ENCODE measurements at regions not wholly inside any gene's neighbourhood (a gene's known extent, or its start where the extent isn't known, plus 50 kb on each side); places are given as distances from the start of the nearest gene placed in this dataset.

- ChIA-PET POLR2A (no interaction called here), CTCF (no interaction called here)
- no peak for TF ChIP-seq MYC (IDR thresholded peaks at IDR 0.05; ENCODE audit: low read depth, low read length)
- no peak for TF ChIP-seq CTCF (IDR thresholded peaks at IDR 0.05; ENCODE audit: extremely low read depth in 1 of 2, insufficient read depth in 1 of 2, low read depth in 1 of 2, low read length in 2 of 2)
- no peak for TF ChIP-seq POLR2AphosphoS5 (IDR thresholded peaks at IDR 0.05; ENCODE audit: insufficient read depth, low read depth, low read length)
- no peak for TF ChIP-seq FOS (IDR thresholded peaks at IDR 0.05; ENCODE audit: borderline replicate concordance, insufficient read depth, low read length)
- no peak for TF ChIP-seq JUN (IDR thresholded peaks at IDR 0.05; ENCODE audit: borderline replicate concordance, insufficient read depth, insufficient read length, low read depth)
- TF ChIP-seq POLR2A (IDR thresholded peaks at IDR 0.05; ENCODE audit: low read depth, low read length): no peak
- no peak for TF ChIP-seq GATA2 (IDR thresholded peaks at IDR 0.05; ENCODE audit: insufficient read depth, insufficient read length, low read depth, low read length)
- Histone ChIP-seq H3K79me2 (ENCODE audit: control insufficient read depth, insufficient read depth, low read length) (no peaks in the 10 kb centered on the region), H2AFZ (ENCODE audit: low read depth, low read length) (no peak overlapping the region), H3K27me3 (ENCODE audit: control insufficient read depth in 2 of 2, insufficient read depth in 2 of 2, low read length in 2 of 2) (peaks cover 2 to 5% of the 10 kb centered on the region in 2 experiments), H3K4me3 (replicated peaks in 1 of 3; ENCODE audit: insufficient read depth in 1 of 3, low read depth in 1 of 3, low read length in 3 of 3) (no peak overlapping the region), H3K9ac (replicated peaks; ENCODE audit: extremely low read depth, insufficient read depth, low read length) (no peak overlapping the region), H4K20me1 (replicated peaks; ENCODE audit: control insufficient read depth, extremely low read depth, insufficient read depth, low read length) (no peaks in the 10 kb centered on the region), H3K9me3 (replicated peaks; ENCODE audit: control insufficient read depth, insufficient read depth, low read length) (no peaks in the 10 kb centered on the region), H3K36me3 (ENCODE audit: control insufficient read depth in 2 of 2, extremely low read depth in 1 of 2, insufficient read depth in 2 of 2, low read length in 2 of 2) (no peaks in the 10 kb centered on the region), H3K4me1 (ENCODE audit: control insufficient read depth, extremely low read depth, insufficient read depth, low read length) (no peaks in the 10 kb centered on the region), H3K9me1 (replicated peaks; ENCODE audit: control insufficient read depth, extremely low read depth, insufficient read depth, low read length) (no peaks in the 10 kb centered on the region), H3K27ac (ENCODE audit: insufficient read depth, low read depth, low read length) (no peak overlapping the region), H3K4me2 (ENCODE audit: insufficient read depth, low read length) (no peak overlapping the region)
- dilution Hi-C loops (cut with MboI; ENCODE audit: extremely low pct_ligation_motif_present, low sequenced_read_pairs) (no loop called here), intact Hi-C loops (cut with micrococcal nuclease) (no loop called here)
- FAIRE-seq: no peak
- BruUV-seq (replicated peaks): no TSS peak
- no peak for DNase-seq (ENCODE audit: low read depth, low spot score)
Observed at GRCh38 chr7:131764143-131764775, 207.8 kb upstream of the PODXL start.
